Transverse colon (tissue), 4 donors: ENCODE measurements at regions not wholly inside any gene's neighbourhood (a gene's known extent, or its start where the extent isn't known, plus 50 kb on each side); places are given as distances from the start of the nearest gene placed in this dataset.

Source experiments
- CTCF ChIP-seq, 5 experiments: fragments of 200-600 bp in 3 of 5; fragments of 450-650 bp in 2 of 5; sonication (generic) in 3 of 5; IDR thresholded peaks; 1 replicate in 2 of 5; 2 replicates in 3 of 5; pipeline ENCODE4 v1.5.1; 2016 to 2017; ENCODE audit warnings: antibody characterized with exemption in 5 of 5, inconsistent platforms in 3 of 5, mild to moderate bottlenecking in 2 of 5, moderate library complexity in 1 of 5
- POLR2A ChIP-seq: fragments of 450-650 bp; IDR thresholded peaks from one replicate; pipeline ENCODE4 v1.6.1; 2016; ENCODE audit warnings: antibody characterized with exemption, mild to moderate bottlenecking, moderate library complexity
- POLR2AphosphoS5 ChIP-seq, 3 donors: sonication (generic); formaldehyde crosslinking; IDR thresholded peaks; one replicate each; pipeline ENCODE4 v1.6.1; 2016; ENCODE audit warnings: antibody characterized with exemption in 3 of 3

- no peak for TF ChIP-seq CTCF (IDR thresholded peaks at IDR 0.05)
- no peak for TF ChIP-seq POLR2A
- TF ChIP-seq POLR2AphosphoS5 (IDR thresholded peaks at IDR 0.05) = no peak
These were observed 57.6 kb upstream of the JAG1 start for GRCh38 chr20:10731190-10731965.
